DOHH2 (cell line): ENCODE measurements at regions not wholly inside any gene's neighbourhood (a gene's known extent, or its start where the extent isn't known, plus 50 kb on each side); places are given as distances from the start of the nearest gene placed in this dataset.

Source experiments
- EZH2phosphoT487 ChIP-seq: fragments of 200-600 bp; sonication (generic); IDR thresholded peaks from 2 replicates; pipeline ENCODE4 v1.6.1; 2017; ENCODE audit warnings: borderline replicate concordance, mild to moderate bottlenecking, antibody characterized with exemption, low read length, moderate library complexity, mixed read lengths
- TF ChIP-seq, protein P1 (sequence below): fragments of 200-600 bp; sonication (generic); IDR thresholded peaks from one replicate; pipeline ENCODE4 v1.5.1; 2014; ENCODE audit warnings: antibody characterized with exemption, mild to moderate bottlenecking, low read depth, low read length; ENCODE audit not compliant: poor library complexity, severe bottlenecking

DNA sequence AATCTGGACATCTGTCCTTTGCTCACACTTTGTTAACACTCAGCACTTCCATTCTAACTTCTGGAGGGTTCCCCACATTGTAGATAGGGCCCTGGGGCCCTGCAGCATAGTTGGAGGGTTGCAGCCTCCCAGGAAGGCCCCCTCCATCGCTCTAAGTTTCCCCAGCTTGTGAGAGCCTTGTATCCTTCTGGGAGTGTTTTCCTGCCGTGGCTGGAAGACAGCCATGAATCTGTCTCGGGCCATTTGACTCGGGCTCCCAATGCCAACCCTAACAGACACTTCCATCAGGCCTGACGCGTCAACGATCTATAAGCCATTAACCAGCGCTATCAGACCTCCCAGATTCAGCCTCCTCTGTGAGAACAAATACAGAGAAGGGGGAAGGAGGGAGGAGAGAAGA lies 263.7 kb upstream of the RPL38 start:
- TF ChIP-seq, protein P1, sequence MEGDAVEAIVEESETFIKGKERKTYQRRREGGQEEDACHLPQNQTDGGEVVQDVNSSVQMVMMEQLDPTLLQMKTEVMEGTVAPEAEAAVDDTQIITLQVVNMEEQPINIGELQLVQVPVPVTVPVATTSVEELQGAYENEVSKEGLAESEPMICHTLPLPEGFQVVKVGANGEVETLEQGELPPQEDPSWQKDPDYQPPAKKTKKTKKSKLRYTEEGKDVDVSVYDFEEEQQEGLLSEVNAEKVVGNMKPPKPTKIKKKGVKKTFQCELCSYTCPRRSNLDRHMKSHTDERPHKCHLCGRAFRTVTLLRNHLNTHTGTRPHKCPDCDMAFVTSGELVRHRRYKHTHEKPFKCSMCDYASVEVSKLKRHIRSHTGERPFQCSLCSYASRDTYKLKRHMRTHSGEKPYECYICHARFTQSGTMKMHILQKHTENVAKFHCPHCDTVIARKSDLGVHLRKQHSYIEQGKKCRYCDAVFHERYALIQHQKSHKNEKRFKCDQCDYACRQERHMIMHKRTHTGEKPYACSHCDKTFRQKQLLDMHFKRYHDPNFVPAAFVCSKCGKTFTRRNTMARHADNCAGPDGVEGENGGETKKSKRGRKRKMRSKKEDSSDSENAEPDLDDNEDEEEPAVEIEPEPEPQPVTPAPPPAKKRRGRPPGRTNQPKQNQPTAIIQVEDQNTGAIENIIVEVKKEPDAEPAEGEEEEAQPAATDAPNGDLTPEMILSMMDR = no peak
- TF ChIP-seq EZH2phosphoT487 = no peak
